Activated CD4-positive, alpha-beta T cell treated with anti-CD3 and anti-CD28 coated beads, Interleukin-2, Interleukin-6, amounts not matched to agents 100 ng/mL and 50 ng/mL, durations not matched to agents 16 hours and 8 hours (primary cell): ENCODE measurements at regions not wholly inside any gene's neighbourhood (a gene's known extent, or its start where the extent isn't known, plus 50 kb on each side); places are given as distances from the start of the nearest gene placed in this dataset.
"Not testable (repeated sequence)": the region's sequence is repeated elsewhere in the genome, so short reads cannot be mapped to it uniquely, and the experiment has no call there.

Experiments
- DNase-seq: peaks from one replicate; pipeline ENCODE4 v3.0.0-alpha.2; 2020

GRCh38 chr21:33993286-33994231 is 78.0 kb upstream of the ATP5PO start:
- no peak for DNase-seq

- not testable (repeated sequence) for DNase-seq
Measured at GRCh38 chr21:33992412-33992811, 76.8 kb upstream of the ATP5PO start.

DNA sequence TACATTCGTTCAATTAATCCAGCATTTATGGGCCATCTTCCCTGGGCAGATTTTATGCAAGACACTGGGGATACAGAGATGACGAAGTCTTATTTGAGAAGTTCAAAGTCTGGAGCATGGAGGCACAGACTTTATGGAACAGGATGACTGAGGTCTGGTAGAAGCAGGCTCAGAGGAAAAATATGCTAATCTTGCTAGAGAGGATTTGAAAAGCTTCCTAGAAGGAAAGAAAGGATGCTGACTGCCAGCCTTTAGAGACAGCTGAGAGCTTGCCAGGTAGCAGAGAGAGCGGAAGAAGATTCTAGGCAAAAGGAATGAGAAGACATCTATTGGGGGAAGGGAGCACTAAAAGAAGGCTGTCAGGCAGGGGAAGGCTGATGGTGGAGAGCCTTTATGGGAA is 75.5 kb upstream of the ATP5PO start:
- DNase-seq = no peak

- no peak for DNase-seq
Measured at GRCh38 chr21:33989440-33989839, 73.8 kb upstream of the ATP5PO start.

DNA sequence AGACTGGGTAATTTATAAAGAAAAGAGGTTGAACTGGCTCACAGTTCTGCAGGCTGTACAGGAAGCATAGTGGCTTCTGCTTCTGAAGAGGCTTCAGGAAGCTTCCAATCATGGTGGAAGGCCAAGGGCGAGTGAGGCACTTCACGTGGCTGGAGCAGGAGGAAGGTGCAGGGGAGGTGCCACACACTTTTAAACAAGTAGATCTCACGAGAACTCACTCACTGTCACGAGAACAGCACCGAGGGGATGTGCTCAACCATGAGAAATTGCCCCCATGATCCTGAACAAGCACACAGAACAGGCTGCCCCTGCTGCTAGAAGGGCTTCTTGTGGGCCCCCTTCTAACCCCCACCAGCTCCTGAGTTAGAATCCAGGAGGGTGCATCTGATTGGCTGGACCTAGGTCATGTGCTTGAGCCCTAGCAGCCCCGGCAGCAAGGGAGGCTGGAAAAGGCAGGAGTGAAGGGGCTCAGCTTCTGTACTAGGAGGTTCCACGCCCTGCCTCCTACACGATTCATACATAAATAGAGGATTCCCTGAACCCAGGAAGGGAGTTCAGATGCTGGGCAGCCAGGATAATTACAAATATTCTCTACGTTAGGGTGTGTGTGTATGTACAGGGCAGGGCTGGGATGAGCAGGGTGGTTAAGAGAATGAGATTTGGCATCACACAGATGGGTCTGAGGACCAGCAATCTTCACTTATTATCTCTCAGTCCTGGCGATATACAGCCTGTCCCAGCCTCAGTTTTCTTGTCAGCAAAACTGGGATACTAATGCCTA is 72.8 kb upstream of the ATP5PO start:
- no peak for DNase-seq

- DNase-seq = no peak
Measured at GRCh38 chr21:33987461-33987860, 71.9 kb upstream of the ATP5PO start.

GRCh38 chr21:33985117-33986050 is 69.8 kb upstream of the ATP5PO start:
- DNase-seq = no peak

GRCh38 chr21:33984021-33984481 is 68.4 kb upstream of the ATP5PO start:
- no peak for DNase-seq

DNA sequence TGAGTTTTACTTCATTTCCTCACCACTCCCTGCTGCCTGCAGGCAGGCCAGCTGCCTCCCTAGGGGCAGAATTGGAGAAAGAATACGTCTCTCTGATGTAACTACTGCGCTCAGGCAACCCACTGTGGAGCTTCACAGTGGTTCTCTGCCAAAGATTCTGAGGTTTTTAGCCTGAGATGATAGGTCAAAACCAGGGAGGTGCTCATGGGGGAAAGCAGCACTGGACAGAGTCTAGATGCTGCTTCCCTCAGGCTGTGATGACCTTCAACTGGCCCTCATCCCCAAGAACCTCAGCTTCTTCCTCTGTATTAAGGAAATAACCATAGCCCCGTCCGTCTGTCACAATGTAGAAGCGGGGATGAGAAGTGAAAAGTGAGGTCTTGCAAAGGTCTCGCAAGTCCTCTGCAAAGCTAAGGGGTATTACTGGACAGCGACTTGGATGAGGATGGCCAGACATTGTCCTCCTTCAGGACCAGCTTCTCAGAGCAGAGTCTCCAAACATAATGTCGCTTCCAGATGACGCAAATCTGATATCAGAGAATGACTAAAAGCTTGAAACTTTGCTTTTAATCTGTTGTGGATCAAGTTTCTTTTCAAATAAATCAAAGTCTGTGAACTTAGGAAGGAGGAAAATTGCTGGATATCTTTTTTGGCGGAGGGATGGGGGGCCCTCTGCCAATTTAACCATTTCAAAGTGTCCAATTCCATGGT is 65.9 kb upstream of the ATP5PO start:
- no peak for DNase-seq

DNA sequence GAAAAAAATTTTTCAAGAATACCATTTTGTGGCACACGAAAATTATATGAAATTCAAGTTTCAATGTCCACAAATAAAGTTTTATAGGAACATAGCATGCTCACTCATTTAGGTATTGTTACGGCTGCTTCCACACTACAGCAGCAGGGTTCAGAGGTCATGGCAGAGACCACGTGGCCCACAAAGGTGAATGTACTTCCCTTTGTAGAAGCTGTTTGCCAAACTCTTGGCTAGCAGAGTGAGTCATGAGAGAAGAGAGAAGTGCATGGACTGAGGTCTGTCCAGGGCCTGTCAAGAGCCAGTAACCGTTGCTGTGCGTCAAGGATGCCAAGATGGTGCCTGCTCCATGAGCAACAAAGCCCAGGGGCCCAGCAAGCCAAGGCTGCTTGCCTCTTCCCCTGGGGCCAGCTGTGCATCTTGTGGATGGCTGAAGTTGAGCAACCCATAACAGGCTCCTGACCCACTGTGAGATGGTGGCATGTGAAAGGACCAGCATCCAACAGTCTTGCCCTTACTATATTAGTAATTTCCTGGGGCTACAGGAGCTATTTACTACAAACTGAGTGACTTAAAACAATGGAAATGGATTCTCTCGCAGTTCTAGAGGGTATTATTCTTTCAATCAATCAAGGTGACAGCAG is 64.8 kb upstream of the ATP5PO start:
- DNase-seq = peak; percentile 27

- no peak for DNase-seq
Measured at GRCh38 chr21:33978585-33978984, 63.0 kb upstream of the ATP5PO start.

DNA sequence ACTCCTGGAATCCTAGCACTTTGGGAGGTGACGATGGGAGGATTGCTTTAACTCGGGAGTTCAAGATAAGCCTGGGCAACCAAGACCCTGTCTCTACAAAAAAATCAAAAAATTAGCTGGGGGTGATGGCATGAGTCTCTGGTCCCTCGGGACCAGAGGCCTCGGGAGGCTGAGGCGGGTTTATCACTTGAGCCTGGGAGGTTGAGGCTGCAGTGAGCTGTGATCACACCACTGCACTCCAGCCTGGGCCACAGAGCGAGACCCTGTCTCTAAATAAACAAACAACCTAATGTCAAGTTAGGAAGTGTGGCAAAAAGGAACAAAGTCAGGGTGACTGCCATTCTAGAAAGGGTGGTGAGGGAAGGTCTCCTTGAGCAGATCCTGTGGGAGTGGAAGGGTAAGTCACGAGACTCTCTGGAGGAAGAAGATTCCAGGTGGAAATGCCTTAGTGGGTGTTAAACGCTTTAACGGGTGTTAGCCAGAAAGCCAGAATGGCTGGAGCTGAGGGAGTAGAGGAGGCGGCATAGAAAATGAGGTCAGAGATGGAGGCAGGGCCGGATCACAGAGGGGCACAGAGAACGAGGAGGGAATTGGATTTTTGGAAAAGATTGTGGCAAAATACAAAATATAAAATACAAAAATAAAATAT is 62.2 kb upstream of the ATP5PO start:
- no peak for DNase-seq

DNA sequence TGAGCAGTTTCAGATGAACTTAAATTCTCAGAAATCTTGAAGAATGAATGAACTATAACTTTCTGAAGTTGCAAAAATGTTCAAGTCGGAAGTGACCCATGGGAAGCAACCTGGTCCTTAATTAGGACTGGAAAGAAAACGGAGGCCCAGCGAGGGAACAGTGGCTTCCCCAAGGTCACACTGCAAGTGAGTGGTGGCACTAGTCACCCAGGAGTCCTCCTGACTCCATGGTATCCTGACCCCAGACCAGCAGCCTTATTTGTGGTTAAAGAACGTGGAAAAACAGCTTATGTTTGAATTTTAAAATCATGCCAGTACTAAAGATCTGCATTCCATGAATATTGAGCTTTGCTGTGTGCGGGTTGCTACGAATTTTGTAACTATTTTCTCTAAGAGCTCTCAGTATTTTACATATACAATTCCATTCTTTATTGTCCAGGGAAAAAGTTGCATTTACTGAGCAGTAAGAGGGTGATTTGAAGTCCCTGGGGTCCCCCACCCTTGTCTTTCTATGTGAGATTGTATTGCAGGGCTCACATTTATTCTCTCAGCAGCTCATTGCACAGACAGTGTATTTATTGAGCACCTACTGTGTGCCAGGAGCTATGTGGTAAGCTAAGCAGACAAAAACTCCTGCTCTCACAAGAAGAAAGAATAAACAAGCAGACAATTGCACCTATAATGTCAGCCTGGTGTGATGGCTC is 61.6 kb upstream of the ATP5PO start:
- no peak for DNase-seq

- DNase-seq = peak; percentile 86
Measured at GRCh38 chr21:33976082-33977016, 60.7 kb upstream of the ATP5PO start.

DNA sequence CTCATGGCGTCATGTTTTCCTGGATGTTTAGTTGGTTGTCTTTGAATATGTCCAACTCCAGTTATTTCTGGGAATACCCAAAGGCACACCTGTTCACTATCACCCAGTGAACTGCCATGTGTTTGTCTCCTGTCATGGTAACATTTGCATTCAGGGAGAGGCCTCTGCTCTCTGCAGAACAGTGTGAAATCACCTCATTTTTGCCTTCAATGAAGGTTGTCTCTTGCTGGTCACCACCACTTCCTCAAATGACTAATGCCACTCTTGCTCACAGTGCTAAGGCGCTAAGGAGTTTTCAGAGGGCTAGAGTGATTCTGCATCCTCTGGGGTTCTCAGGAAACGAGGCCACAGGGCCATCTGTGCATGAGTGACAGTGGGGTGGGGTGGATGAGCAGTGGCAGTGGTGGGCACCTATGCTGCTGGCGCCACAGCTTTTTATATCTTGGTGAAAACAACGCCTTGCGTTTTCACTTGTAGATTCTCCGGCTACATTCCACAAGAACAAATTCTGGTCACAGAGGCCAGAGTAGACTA is 60.0 kb upstream of the ATP5PO start:
- DNase-seq = peak; percentile 91

GRCh38 chr21:33974513-33975468 is 59.2 kb upstream of the ATP5PO start:
- no peak for DNase-seq

DNA sequence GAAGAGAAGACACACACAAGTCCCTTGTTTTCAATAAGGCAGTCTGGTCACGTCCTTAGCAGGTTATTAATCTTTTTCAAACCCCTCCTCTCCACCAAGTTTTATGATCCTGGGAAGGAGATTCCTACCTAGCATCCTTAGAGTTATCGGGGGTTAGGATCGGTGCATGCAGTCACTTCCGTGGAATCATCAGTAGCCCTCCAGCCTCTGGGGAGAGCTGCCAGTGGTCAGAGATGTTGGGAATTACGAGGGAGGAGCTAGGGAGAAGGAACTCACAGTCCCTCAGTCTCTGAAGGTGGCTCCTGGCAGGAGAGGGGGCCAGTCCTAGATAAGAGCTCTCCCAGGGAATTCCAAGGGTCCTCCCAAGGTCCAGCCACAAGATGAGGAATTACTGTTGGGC is 57.7 kb upstream of the ATP5PO start:
- no peak for DNase-seq

DNA sequence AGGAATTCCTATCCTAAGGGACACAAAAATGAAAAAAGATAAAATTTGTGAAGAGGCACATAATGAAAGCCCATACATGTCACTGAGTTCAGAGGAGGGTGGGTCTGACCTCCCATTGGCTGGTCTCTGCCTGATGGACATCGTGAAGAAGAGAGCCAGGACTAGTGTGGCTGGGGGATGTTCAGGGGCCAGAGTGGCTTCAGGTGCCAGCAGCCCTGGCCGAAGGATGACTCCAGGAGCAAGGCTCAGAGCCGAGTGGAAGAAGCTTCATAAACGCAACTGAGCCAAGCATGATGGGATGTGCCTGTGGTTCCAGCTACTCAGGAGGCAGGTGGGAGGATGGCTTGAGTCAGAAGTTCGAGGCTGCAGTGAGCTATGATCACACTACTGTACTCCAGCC is 56.9 kb upstream of the ATP5PO start:
- DNase-seq = no peak
